ENCODE measurements at regions not wholly inside any gene's neighbourhood (a gene's known extent, or its start where the extent isn't known, plus 50 kb on each side); places are given as distances from the start of the nearest gene placed in this dataset.

DNA sequence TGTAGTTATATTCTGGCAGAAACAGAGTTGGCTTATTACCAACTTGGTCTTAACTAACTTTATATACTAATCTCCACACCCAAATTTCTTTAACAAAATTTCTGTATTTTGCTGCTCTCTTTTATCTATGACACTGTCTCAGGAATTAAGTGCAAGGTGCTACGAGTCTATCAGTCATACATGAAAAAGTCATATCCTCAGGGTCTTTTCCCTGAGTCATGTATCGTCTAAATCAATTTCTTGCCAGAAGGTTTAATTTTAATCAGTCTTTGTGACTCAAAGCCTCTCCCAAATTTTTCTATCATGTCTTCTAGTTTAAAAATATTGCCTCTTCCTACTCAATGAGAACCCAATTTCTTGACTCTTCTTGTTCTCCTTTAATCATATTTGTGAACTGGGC lies 1803.6 kb upstream of the PCDH7 start:
- H3K9ac ChIP-seq (ENCODE audit: insufficient read depth, low read length), result no peak overlapping the region
- H3K79me2 ChIP-seq (ENCODE audit: control insufficient read depth, insufficient read depth, low read length), result no peaks in the 10 kb centered on the region
- no peaks in the 10 kb centered on the region for H3K9me3 ChIP-seq (ENCODE audit: control insufficient read depth, insufficient read depth, low read depth, low read length)
- no peaks in the 10 kb centered on the region for H3K27me3 ChIP-seq (ENCODE audit: control insufficient read depth, insufficient read depth, low read length)
- no peak overlapping the region for H2AFZ ChIP-seq (ENCODE audit: low read length)
- no peaks in the 10 kb centered on the region for H4K20me1 ChIP-seq (ENCODE audit: control insufficient read depth, extremely low read depth, insufficient read depth, low read length)
- no peak for TF ChIP-seq EZH2 (IDR thresholded peaks at IDR 0.05; ENCODE audit: low read length, missing control alignments)
- TF ChIP-seq, protein P1, sequence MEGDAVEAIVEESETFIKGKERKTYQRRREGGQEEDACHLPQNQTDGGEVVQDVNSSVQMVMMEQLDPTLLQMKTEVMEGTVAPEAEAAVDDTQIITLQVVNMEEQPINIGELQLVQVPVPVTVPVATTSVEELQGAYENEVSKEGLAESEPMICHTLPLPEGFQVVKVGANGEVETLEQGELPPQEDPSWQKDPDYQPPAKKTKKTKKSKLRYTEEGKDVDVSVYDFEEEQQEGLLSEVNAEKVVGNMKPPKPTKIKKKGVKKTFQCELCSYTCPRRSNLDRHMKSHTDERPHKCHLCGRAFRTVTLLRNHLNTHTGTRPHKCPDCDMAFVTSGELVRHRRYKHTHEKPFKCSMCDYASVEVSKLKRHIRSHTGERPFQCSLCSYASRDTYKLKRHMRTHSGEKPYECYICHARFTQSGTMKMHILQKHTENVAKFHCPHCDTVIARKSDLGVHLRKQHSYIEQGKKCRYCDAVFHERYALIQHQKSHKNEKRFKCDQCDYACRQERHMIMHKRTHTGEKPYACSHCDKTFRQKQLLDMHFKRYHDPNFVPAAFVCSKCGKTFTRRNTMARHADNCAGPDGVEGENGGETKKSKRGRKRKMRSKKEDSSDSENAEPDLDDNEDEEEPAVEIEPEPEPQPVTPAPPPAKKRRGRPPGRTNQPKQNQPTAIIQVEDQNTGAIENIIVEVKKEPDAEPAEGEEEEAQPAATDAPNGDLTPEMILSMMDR (conservative IDR thresholded peaks at IDR 0.05 in 1 of 2, IDR thresholded peaks at IDR 0.05 in 1 of 2; ENCODE audit: low read depth in 1 of 2, low read length in 2 of 2), result no peak
- no peaks in the 10 kb centered on the region for H3K36me3 ChIP-seq (ENCODE audit: control insufficient read depth, insufficient read depth, low read length)
- H3K4me1 ChIP-seq (ENCODE audit: control insufficient read depth, extremely low read depth, insufficient read depth, low read length), result no peaks in the 10 kb centered on the region
- no peak overlapping the region for H3K4me2 ChIP-seq (ENCODE audit: extremely low read depth, insufficient read depth, low read length)
- no peak overlapping the region for H3K27ac ChIP-seq (ENCODE audit: insufficient read depth, low read length)
- no peak overlapping the region for H3K4me3 ChIP-seq (replicated peaks in 1 of 4; ENCODE audit: control extremely low read depth in 1 of 4, insufficient read depth in 1 of 4, low read depth in 3 of 4, low read length in 4 of 4)
- DNase-seq (ENCODE audit: low read depth in 2 of 2), result no peak

DNA sequence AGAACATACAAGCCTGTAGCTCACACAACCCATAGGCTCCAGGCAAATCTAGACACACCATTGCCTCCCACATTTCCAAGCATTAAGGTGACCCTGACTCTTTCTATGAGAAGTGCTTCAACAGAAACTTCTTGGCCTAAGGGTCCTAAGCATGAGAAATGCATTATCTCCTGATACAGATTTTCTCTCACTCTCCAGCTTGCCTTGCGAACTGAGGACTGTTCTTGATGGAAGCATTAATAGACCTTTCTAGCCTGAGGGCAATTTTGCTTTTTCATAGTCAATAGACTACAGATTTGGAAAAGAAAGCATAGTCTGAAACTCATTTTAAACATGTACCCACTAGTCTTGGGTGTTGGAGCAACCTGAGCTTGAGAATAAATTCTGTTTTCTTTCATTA lies 1801.3 kb upstream of the PCDH7 start:
- no peak for DNase-seq (ENCODE audit: low read depth in 2 of 2)
- no peak for TF ChIP-seq EZH2 (IDR thresholded peaks at IDR 0.05; ENCODE audit: low read length, missing control alignments)
- TF ChIP-seq, protein P1 (conservative IDR thresholded peaks at IDR 0.05 in 1 of 2, IDR thresholded peaks at IDR 0.05 in 1 of 2; ENCODE audit: low read depth in 1 of 2, low read length in 2 of 2), result no peak
- Histone ChIP-seq H3K36me3 (ENCODE audit: control insufficient read depth, insufficient read depth, low read length) (no peaks in the 10 kb centered on the region), H3K4me1 (ENCODE audit: control insufficient read depth, extremely low read depth, insufficient read depth, low read length) (no peaks in the 10 kb centered on the region), H3K4me3 (replicated peaks in 1 of 4; ENCODE audit: control extremely low read depth in 1 of 4, insufficient read depth in 1 of 4, low read depth in 3 of 4, low read length in 4 of 4) (no peak overlapping the region), H3K4me2 (ENCODE audit: extremely low read depth, insufficient read depth, low read length) (no peak overlapping the region), H4K20me1 (ENCODE audit: control insufficient read depth, extremely low read depth, insufficient read depth, low read length) (no peaks in the 10 kb centered on the region), H3K27me3 (ENCODE audit: control insufficient read depth, insufficient read depth, low read length) (no peaks in the 10 kb centered on the region), H3K9ac (ENCODE audit: insufficient read depth, low read length) (no peak overlapping the region), H3K9me3 (ENCODE audit: control insufficient read depth, insufficient read depth, low read depth, low read length) (no peaks in the 10 kb centered on the region), H2AFZ (ENCODE audit: low read length) (no peak overlapping the region), H3K27ac (ENCODE audit: insufficient read depth, low read length) (no peak overlapping the region), H3K79me2 (ENCODE audit: control insufficient read depth, insufficient read depth, low read length) (no peaks in the 10 kb centered on the region)

DNA sequence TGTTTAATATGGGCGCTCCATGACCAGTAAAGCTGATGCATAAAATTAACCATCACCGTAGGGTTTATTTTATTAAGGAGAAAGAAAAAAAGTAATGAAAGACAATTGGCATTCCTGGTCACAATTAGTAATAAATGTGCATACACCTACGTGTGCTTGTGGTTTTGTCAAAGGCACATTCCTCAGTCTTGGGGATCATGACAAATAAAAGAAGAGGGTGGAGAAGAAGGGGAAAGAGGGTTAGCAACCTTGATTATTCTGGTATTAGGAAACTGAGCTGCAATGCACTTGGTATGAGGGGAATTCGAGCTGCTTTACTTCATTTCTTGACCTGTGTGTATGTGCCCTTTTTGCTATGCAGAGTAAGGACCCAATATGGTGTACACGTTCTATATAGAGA lies 1798.3 kb upstream of the PCDH7 start:
- no peaks in the 10 kb centered on the region for H3K4me1 ChIP-seq (ENCODE audit: control insufficient read depth, extremely low read depth, insufficient read depth, low read length)
- DNase-seq (ENCODE audit: low read depth in 2 of 2), result peak in 1 of 2 donors; percentile 77
- no peaks in the 10 kb centered on the region for H3K27me3 ChIP-seq (ENCODE audit: control insufficient read depth, insufficient read depth, low read length)
- no peak overlapping the region for H3K4me2 ChIP-seq (ENCODE audit: extremely low read depth, insufficient read depth, low read length)
- no peak for TF ChIP-seq EZH2 (IDR thresholded peaks at IDR 0.05; ENCODE audit: low read length, missing control alignments)
- TF ChIP-seq, protein P1 (conservative IDR thresholded peaks at IDR 0.05 in 1 of 2, IDR thresholded peaks at IDR 0.05 in 1 of 2; ENCODE audit: low read depth in 1 of 2, low read length in 2 of 2), result no peak
- H3K27ac ChIP-seq (ENCODE audit: insufficient read depth, low read length), result no peak overlapping the region
- H2AFZ ChIP-seq (ENCODE audit: low read length), result no peak overlapping the region
- no peaks in the 10 kb centered on the region for H3K79me2 ChIP-seq (ENCODE audit: control insufficient read depth, insufficient read depth, low read length)
- H3K4me3 ChIP-seq (replicated peaks in 1 of 4; ENCODE audit: control extremely low read depth in 1 of 4, insufficient read depth in 1 of 4, low read depth in 3 of 4, low read length in 4 of 4), result no peak overlapping the region
- H3K36me3 ChIP-seq (ENCODE audit: control insufficient read depth, insufficient read depth, low read length), result no peaks in the 10 kb centered on the region
- H3K9ac ChIP-seq (ENCODE audit: insufficient read depth, low read length), result no peak overlapping the region
- H4K20me1 ChIP-seq (ENCODE audit: control insufficient read depth, extremely low read depth, insufficient read depth, low read length), result no peaks in the 10 kb centered on the region
- H3K9me3 ChIP-seq (ENCODE audit: control insufficient read depth, insufficient read depth, low read depth, low read length), result no peaks in the 10 kb centered on the region

Data from fibroblast of lung (primary cell).